Retinal pigment epithelial cell (primary cell): ENCODE measurements at regions not wholly inside any gene's neighbourhood (a gene's known extent, or its start where the extent isn't known, plus 50 kb on each side); places are given as distances from the start of the nearest gene placed in this dataset.

Experiments used
- DNase-seq: peaks from one replicate; pipeline ENCODE4 v3.0.0-alpha.2; 2010; ENCODE audit warnings: low read depth
- H3K4me3 ChIP-seq: 2 replicates; pipeline ENCODE4 v1.5.1; 2011; ENCODE audit warnings: mild to moderate bottlenecking, low read length, control low read depth, moderate library complexity
- TF ChIP-seq, protein P1 (sequence below): conservative IDR thresholded peaks from 2 replicates; pipeline ENCODE4 v1.5.1; 2011; ENCODE audit warnings: low read depth, low read length, control low read depth, inconsistent platforms

DNA sequence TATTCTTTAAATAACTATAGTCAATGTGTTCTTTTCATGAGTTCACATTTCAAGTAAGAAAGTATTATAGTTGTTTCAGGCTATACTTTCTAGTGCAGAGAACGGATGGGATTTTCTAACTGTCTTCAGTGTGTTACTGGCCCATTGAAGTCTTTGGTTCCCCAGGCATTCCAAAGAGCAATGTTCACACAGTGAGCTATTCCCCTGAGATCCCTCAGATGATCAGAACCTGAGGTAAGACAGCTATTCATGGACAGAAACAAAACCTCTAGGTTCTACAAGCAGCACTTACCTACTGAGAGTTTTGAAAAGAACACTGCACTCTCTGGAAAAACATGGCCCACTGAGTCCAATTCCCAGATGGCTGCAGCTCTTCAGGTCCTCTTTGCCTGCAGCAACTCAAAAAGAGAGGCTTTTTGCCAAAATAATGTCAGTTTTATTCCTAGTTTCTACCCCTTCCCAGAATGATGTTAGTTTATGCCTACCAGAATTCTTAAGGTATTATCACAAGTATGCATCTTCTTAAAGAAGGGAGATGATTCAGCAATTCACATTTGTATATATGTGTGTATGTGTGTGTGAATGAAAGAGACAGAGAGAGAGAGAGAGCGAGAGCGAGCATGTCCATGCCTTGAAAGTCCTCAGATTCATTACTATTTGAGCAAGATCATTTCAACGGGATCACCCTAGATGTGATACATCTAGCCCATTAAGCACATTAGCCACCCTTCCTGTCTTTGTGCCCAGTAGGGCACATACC is 146.1 kb downstream of the PDHA2 start:
- TF ChIP-seq, protein P1, sequence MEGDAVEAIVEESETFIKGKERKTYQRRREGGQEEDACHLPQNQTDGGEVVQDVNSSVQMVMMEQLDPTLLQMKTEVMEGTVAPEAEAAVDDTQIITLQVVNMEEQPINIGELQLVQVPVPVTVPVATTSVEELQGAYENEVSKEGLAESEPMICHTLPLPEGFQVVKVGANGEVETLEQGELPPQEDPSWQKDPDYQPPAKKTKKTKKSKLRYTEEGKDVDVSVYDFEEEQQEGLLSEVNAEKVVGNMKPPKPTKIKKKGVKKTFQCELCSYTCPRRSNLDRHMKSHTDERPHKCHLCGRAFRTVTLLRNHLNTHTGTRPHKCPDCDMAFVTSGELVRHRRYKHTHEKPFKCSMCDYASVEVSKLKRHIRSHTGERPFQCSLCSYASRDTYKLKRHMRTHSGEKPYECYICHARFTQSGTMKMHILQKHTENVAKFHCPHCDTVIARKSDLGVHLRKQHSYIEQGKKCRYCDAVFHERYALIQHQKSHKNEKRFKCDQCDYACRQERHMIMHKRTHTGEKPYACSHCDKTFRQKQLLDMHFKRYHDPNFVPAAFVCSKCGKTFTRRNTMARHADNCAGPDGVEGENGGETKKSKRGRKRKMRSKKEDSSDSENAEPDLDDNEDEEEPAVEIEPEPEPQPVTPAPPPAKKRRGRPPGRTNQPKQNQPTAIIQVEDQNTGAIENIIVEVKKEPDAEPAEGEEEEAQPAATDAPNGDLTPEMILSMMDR: no peak
- no peak overlapping the region for H3K4me3 ChIP-seq
- DNase-seq: no peak

DNA sequence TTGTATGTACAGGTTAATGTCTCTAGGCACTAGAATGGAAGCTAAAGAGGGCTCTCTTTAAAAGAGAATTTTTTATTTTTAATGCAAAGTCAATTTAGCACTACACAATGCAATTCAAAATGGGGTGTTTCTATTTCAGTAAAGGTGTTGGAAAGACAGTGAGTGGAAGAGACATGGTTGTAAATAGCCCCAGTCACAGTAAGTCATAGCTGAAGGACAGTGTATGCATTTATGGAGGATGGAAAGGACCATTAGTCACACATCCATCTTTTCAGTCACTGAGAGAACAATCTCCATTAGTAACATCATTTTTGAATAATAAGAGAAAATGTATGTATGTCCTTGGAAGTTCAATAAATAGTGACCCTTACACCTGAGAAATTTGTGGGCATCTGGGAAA is 148.0 kb downstream of the PDHA2 start:
- no peak for DNase-seq
- H3K4me3 ChIP-seq: no peak overlapping the region
- TF ChIP-seq, protein P1: no peak

DNA sequence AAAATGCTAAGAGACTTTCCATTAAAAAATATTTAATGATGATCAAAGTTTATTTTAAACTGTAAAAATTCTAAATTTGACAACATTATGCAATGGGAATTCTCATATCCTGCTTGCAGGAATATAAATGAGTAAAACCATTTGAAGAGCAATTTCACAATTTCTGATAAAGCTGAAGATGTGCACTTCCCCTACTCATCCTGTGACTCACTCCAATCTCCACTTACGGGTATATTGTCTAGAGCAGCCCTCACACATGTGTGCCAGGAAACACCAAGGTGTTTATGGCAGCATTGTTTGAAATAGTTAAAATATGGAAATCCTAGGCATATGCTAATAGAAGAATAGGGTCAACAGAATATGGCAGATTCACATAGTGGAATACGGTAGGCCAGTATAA is 158.4 kb downstream of the PDHA2 start:
- TF ChIP-seq, protein P1: no peak

DNA sequence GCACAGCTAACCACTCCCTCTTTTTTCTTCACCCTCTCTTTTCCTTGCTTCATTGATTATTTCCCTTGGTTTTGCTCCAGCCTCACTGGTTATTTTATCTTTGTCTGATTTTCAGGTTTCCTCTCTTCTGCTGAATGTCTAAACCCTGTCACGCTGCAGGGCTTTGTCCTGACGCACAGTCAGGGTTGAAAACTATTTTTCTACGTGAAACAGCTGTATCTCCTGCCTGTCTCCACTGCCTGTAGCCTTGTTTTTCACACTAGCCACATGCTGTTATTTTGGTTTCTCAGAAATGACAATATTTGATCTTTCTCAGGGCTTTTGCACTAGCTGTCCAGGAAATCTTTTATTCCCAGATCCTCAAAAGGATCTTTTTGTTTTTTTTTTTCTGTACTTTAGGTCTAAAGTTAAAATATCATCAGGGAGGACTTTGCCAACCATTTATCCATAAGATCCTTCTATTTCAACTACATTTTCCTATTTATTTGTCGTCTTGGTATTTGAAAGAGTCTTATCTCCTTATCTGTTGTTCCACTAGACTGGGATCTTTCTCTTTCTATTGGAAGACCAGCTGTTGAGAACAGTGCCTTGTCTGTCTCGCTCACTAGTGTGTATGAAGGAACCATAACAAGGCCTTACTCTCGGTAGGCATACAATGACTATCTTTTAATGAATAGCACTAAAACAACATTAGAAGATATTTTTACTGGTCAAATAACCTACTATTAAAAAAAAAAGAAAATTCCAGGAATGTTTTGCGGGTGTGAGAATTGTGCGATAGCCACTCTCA is 164.3 kb downstream of the PDHA2 start:
- TF ChIP-seq, protein P1: no peak
- no peak overlapping the region for H3K4me3 ChIP-seq
- no peak for DNase-seq

More for the DNA sequence above, 158.4 kb downstream of the PDHA2 start:
- no peak for DNase-seq
- H3K4me3 ChIP-seq: no peak overlapping the region

DNA sequence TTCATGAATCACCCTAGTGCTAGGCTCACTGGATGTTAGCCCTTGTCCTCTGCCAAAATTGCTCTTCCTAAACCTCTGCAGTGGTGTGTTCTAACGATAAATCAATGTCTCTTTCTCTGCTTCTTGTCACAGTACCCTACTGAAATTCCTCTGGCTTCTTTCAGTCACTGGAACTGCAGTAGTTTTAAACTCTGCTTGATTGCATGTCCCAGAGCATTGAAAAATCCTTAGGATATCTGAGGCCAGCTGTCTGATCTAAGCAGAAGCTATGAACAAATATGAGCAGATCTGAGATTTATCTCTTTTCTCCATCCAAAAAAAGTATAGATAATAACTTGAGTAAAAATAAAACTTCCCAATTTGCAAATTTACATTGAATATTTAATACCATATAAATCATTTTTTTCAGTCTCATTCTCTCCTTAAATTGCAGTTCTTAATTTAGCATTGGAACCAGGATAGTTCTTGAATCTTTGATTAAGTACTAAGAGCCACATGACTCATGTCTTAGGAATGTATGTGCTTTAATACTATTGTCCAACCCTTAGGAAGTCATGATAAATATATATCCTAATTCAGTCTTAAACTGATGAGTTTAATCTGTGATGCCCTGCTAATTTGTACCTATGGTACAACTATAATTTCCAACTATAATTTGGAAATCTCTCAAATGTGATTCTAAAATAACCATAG is 169.7 kb downstream of the PDHA2 start:
- peak; percentile 55 for DNase-seq
- H3K4me3 ChIP-seq: no peak overlapping the region
- TF ChIP-seq, protein P1: no peak

DNA sequence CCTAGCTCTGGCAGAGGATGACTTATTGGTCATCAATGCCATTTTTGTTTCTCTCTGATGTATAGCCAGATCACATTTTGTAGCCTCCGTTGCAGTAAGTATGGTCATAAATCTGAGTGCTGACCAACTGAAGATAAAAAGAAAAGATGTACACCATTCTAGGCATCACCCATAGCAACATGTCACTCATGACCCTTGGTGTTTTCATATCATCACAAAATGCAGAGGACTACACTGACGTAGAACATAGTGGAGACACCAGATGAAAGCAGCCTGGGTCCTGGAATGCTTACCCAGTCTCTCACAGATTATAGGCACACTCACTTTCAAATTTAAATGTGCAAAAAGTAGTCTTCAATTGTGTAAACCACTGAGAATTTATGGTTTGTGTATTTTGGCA is 172.8 kb downstream of the PDHA2 start:
- H3K4me3 ChIP-seq: no peak overlapping the region
- TF ChIP-seq, protein P1: no peak
- DNase-seq: no peak
